ENCODE measurements at regions not wholly inside any gene's neighbourhood (a gene's known extent, or its start where the extent isn't known, plus 50 kb on each side); places are given as distances from the start of the nearest gene placed in this dataset.
"Not testable (repeated sequence)": the region's sequence is repeated elsewhere in the genome, so short reads cannot be mapped to it uniquely, and the experiment has no call there.

DNA sequence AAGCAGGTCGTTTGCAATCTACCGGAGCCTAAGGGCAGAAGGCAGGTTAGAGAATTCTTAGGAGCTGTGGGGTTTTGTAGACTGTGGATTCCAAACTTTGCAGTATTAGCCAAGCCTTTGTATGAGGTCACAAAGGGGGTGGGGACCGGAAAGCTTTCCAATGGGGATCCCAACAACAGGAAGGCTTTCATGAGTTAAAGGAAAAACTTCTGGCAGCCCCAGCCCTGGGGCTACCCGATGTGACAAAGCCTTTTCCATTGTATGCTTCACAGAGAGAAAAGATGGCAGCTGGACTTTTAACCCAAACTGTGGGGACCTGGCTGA is 199.2 kb upstream of the PZP start:
- not testable (repeated sequence) for FAIRE-seq

DNA sequence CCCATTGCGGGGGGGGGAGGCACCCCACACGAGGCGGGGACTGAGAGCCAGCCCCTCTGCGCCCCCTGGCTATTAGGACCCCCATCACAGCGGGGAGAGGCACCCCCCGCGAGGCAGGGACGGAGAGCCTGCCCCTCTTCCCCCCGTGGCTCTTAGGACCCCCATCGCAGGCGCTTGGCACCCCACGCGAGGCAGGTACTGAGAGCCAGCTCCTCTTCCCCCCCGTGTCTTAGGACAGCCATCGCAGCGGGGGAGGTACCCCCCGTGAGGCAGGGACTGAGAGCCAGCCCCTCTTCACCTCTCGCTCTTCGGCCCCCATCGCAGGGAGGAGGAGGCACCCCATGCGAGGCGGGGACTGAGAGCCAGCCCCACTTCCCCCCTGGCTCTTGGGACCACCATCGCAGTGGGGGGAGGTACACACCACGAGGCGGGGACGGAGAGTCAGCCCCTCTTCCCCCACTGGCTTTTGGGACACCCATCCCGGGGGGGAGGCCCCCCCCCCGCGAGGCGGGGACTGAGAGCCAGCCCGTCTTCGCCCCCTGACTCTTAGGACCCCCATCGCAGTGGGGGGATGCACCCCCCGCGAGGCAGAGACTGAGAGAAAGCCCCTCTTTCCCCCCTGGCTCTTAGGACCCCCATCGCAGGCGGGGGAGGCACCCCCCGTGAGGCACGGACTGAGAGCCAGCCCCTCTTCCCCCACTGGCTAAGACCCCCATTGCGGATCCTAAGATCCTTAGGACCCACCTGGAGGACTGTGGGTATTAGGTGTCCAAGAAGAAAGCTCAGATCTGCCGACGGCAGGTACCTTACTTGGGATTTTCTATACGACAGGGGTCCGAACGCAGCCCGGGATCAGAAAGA is 198.6 kb upstream of the PZP start:
- FAIRE-seq, result no peak

DNA sequence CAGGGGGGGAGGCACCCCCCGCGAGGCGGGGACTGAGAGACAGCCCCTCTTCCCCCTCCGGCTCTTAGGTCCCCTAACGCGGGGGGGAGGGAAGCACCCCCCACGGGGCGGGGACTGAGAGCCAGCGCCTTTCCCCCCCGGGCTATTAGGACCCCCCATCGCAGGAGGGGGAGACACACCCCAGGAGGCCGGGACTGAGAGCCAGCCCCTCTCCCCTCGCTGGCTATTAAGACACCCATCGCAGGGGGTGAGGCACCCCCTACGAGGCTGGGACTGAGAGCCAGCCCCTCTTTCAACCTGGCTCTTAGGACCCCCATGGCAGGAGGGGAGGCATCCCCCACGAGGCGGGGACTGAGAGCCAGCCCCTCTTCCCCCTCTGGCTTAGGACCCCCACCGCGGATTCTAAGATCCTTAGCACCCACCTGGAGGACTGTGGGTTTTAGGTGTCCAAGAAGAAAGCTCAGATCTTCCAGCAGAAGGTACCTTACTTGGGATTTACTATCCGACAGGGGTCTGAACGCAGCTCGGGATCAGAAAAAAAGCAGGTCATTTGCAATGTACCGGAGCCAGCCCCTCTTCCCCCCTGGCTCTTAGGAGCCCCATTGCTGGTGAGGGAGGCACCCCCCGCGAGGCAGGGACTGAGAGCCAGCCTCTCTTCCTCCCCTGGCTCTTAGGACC is 197.8 kb upstream of the PZP start:
- FAIRE-seq, result no peak

DNA sequence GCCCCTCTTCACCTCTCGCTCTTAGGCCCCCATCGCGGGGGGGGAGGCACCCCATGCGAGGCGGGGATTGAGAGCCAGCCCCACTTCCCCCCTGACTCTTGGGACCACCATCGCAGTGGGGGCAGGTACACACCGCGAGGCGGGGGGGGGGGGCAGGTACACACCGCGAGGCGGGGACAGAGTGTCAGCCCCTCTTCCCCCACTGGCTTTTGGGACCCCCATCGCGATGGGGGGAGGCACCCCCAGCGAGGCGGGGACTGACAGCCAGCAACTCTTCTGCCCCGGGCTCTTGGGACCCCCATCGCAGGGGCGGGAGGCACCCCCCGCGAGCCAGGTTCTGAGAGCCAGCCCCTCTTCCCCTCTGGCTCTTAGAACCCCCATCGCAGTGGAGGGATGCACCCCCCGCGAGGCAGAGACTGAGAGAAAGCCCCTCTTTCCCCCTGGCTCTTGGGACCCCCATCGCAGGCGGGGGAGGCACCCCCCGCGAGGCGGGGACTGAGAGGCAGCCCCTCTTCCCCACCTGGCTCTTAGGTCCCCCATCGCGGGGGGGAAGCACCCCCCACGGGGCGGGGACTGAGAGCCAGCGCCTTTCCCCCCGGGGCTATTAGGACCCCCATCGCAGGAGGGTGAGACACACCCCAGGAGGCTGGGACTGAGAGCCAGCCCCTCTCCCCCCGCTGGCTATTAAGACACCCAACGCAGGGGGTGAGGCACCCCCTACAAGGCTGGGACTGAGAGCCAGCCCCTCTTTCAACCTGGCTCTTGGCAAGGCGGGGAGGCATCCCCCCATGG is 196.5 kb upstream of the PZP start:
- no peak for FAIRE-seq

DNA sequence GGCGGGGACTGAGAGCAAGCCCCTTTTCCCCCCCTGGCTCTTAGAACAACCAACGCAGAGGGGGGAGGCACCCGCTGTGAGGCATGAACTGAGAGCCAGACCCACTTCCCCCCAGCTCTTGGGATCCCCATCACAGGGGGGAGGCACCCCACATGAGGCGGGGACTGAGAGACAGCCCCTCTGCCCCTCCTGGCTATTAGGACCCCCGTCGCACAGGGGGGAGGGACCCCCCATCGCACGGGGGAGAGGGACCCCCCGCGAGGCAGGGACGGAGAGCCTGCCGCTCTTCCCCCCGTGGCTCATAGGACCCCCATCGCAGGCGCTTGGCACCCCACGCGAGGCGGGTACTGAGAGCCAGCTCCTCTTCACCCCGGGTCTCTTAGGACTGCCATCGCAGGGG is 195.8 kb upstream of the PZP start:
- FAIRE-seq, result no peak

DNA sequence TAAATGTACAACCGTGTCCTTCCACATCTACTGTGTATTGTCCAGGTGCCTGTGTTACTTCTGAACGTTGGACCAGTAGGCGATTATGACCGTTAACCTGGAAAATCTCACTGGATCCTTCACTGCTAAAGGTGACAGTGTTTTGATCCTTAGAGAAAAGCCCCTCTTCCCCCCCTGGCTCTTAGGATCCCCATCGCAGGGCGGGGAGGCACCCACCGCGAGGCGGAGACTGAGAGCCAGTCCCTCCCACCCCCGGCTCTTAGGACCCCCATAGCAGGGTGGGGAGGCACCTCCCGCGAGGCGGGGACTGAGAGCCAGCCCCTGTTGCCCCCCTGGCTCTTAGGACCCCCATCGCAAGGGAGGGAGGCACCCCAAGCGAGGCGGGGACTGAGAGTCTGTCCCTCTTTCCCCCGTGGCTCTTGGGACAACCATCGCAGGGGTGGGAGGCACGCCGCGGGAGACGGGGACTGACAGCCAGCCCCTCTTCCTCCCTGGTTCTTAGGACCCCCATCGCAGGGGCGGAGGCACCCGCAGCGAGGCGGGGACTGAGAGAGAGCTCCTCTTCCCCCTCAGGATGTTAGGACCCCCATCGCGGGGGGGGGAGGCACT is 194.3 kb upstream of the PZP start:
- not testable (repeated sequence) for FAIRE-seq

DNA sequence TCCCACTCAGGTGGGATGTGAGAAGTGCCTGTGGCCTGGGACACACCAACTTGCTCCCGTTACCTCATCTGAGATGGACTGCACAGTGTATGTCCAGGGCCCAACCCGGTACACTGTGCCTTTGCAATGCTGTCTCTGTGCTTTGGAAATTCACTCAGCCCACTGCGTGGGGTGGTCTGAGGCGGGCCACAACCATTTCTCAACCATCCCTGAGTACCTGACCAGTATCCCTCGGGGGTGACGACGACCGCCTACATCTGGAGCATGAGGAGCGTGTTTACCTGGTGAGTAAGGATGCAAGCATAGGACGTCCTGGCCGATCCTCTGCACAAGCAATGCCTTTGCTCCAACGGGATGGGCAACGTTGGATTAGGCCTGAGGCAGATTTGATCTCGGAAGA is 188.2 kb upstream of the PZP start:
- FAIRE-seq, result not testable (repeated sequence)

DNA sequence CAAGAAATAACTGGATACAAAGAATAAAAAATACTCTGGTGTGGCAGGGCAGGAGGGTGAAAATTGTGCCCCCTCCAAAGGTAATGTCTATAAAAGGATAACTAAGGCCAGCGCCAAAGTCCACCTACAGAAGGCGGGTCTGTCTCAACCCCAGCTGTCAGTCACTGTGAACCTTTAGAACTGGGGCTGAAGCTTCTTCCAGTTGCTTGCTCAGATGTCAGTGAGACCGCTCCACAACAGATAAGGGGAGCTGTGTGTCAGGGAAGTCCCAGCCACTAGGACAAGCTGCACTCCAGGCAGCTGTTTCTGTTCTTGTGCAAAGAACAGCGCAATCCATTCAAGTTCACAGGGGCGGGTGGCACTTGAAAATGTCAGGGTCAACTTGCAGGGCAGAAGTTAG is 187.0 kb upstream of the PZP start:
- FAIRE-seq, result not testable (repeated sequence)

DNA sequence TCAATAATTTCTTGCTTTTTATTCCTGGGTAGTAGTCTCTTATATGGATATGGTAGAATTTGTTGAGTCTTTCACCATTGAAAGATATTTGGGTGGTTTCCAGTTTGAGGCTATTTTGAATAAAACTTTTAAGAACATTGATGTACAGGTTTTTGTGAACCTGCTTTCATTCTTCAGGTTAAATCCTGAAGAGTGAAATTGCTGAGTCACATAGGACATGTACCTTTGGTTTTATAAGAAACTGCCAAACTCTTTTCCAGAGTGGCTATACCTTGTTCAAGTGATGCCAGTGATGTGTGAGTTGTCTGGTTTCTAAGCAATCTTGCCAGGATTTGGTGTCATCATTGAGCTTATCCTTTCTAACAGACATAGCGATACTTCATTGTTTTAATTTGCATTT is 184.6 kb upstream of the PZP start:
- FAIRE-seq, result no peak

DNA sequence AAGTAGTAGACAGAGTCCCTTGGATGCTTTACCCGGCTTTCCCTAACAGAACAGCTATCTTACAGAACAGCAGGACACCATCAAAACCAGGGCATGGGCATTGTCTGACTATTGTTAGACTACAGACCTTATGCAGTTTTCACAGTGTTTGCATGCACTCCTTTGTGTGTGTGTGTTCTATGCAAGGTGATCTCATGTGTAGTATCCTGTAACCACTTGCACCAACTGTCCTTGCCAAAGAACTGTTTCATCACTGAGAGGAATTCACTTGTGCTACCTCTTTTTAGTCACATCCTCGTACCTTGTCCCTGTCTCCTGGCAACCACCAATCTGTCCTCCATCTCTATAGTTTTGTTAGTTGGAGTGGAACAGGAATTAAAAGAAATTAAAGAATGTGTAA is 183.6 kb upstream of the PZP start:
- no peak for FAIRE-seq

DNA sequence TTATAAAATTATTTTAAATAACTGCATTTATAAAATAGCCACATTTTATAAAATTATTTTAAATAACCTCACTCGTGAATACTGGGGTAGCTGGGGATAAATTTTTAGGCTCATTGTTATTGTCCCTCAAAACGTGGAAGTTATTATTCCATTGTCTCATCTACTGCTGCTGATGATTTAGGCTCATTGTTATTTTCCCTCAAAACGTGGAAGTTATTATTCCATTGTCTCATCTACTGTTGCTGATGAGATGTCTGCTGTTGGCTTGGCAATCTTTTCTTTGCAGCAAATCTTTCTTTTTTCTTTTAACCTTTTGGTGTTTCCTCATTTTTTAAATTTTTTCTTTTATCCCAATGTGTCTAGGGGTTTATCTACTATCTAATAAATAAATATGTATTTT is 182.6 kb upstream of the PZP start:
- FAIRE-seq, result no peak

DNA sequence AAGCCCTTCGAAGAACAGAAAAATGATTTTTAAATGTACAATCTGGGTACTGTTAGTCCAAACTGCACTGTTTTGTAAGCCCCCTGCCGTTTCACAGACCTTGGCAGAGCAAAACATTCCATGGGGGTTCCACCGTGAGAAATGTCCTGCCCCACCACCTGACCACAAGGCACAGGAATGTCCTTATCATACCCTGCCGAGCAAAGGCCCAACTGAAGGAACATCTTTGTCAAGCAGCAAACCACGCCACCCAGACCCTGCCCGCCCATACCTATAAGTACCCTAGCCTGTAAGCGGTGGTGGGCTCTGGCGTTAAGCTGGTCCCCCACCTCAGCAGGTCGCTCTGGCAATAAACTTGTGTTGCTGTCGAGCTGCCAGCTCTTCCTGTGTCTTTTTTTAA is 181.6 kb upstream of the PZP start:
- no peak for FAIRE-seq

DNA sequence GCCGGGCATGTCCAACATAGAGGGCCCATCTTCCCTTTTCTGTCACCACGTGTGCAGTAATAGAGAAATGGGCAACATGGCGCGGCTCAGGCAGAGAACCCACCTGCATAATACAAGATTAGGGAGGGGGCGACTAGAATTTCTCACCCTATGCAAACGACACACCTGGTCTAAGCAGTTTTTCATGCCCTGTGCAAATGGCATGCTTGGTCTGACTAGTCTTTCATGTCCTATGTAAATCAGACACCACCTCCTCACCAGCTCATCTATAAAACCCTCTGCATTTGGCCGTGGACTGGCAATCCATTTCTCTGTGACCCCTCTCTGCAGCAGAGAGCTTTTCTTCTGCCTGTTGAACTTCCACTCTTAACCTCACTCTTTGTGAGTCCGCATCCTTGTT is 180.2 kb upstream of the PZP start:
- no peak for FAIRE-seq

DNA sequence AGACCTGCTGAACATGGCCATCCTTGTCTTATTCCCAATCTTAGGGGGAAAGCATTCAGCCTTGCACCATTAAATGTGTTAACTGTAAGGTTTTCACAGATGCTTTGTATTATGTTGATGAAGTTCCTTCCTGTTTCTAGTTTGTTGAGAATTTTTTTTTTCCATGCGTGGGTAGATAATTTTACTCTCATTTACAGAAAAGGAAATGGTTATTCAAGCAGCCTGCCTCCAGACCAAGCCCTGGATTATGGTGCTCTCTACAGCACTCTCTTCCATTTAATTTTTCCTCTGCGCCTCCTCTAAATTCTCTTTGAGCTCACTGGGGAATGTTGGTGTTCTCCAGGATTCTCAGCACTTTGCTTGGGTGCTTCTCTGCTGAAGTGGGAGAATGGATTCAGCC is 179.3 kb upstream of the PZP start:
- FAIRE-seq, result no peak

DNA sequence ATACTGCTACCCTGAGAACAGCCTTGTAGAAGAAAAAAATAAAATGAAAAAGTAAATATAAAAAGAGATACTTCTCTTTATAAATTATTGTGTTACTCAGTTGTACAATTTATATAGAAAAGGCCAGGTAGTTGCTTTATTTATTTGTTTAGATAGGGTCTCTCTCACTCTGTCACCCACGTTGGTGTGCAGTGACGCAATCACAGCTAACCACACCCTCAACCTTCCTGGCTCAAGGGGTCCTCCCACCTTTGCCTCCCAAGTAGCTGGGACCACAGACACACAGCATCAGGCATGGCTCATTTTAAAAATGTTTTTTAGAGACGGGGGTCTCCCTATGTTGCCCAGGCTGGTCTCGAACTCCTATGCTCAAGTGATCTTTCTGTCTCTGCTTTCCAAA is 175.4 kb upstream of the PZP start:
- no peak for FAIRE-seq

DNA sequence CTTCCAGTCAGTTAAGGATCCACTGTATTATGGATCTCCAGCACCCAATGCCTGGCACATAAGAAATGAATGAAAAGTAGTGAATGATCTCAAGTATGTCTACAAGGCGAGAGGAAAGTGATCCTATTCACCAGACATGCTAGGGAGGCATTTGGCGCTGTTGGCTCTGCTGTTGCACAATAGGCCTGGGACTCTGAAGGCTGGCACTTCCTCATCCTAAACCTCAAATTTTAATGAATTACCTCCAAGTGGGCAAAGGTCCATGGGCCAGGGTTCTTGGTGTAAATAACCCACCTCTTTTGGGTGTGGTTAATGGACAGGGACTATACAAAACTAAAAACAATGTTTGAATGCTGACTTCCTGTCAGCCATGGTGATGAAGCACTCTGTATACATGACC is 173.4 kb upstream of the PZP start:
- FAIRE-seq, result no peak

DNA sequence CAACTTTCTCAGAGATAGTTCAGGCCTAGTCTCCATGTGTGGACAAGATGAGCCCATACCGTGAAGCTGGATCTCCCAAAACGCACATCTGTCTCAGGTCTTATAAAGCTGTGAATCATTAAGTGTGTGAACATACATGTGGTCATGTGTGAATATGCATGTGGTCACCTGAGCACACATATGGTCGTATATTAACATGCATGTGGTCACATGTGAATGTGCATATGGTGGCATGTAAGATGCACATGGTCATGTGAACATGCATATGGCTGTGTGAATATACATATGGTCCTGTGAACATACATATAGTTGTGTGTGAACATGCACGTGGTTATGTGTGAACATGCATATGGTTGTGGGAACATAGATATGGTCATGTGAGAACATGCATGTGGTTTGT is 172.5 kb upstream of the PZP start:
- no peak for FAIRE-seq

DNA sequence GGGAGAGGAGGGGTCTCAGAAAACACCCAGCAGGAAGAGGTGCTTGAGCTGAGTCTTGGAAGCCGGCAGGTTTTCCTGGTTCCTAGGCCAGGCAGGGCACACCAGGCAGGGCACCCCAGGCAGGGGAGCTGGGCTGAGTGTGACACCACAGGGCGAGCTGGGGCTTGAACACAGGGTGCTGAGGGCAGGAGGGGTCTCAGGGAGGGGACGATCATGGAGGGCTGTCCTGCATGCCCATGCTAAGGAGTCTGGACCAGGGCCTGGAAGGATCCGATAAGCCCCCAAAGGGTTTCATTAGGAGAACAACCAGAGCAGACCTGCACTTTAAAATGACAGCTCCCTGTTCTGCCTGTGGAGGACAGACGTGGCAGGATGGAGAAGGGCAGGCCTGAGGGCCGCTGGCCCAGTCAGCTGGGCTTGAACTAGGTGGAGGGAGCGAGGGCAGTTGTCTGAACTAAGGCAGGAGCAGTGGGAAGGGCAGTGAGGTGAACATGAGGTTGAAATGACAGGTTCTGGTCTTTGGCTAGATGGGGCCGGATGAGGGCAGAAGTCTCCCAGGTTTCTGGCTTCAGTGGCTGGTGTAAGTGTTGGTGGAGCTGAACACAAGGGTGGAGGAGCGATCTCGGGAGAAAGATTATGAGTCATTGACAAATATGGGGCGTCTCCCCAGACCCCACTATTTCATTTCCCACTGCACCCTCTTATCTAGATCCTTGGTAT is 171.0 kb upstream of the PZP start:
- FAIRE-seq, result no peak

DNA sequence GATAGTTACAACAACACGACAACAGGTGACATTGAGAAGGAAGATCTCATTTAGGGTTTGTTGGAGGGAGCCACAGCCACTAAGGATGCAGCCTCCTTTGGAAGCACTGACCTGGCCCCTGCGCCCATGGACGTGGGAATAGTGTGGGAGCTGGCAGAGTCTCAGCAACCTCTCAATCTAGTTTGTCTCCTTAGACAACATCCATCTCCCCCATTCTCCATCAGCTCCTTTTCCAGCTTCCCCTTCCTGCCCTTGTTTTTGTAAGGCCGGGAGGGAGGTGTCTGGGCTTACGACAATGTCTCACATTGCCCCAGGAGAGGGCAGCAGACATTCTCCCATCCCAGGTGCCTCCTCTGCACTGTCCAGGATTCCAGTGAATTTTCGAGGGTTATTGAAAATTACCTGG is 170.2 kb upstream of the PZP start:
- no peak for FAIRE-seq

DNA sequence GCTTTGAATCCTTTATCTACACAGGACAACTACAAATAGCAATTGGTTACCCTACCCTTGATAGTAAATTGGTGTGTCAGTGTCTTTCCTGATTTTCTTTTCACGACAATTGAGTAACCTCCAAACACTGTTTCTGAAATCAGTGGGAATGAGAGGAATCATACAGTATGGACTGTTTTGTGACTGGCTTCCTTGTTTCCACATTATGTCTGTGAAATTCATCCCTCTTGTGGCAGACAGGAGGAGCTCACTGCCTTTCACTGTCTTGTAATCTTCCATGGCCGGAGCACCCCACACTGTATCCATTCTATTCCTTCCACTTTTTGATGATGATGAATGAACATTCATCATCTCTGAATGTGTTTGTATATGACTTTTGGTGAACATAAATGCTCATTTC is 164.0 kb upstream of the PZP start:
- no peak for FAIRE-seq

DNA sequence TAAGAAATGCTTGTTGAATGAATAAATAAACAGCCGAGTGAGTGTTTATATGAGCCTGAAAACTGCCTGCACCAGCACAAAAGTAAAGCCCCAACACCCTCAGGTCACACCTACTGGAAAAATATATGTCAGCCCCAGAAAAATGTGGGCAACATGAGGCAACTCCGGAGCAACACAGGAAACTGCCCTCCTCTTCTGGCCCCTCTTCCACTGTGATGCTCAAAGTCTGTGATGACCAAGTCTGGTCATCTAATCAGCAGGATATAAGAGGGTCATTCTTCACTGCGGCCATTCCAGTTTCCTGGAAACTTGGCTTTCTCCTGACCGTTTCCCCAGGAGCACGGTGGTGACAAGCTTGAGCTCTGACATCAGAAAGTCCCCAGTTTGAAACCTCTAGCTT is 159.6 kb upstream of the PZP start:
- no peak for FAIRE-seq

DNA sequence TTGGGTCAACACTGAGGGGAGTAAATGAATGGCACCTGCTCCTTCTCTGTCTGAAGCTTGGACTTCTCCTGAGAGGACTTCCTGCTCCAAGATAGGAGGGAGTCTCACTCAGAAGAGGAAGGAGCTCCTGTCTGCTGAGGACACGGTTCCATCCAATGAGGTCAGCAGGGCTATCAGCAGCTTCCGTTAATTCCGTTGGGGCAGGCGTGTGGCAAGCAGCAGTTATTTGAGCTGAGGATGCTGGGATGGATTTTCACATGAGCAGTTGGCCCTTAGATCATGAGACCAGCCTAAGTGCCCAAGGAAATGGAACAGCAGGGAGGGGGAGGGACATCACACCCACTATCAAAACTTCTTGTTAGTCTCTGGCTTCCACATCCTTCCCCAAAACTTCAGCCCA is 159.0 kb upstream of the PZP start:
- no peak for FAIRE-seq

DNA sequence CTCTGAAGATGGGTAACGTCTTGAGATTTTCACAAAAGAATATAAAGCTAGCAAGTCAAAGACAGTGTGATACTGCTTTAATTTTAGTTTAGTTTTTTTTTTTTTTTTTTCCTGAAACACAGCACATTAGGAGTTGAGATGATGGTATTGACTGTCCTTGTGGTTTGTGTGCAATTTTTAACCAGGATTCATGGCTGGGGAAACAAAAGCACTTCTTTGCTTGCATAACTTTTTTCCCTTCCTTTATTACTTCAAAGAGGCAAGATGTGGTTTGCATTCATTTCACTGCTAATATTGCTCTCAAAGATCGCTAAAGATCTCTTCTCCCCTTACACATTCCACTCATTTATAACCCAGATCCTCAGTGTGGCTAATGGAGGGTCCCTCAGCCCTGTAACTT is 157.1 kb upstream of the PZP start:
- FAIRE-seq, result no peak
